Vagina (tissue), 2 donors: ENCODE measurements at regions not wholly inside any gene's neighbourhood (a gene's known extent, or its start where the extent isn't known, plus 50 kb on each side); places are given as distances from the start of the nearest gene placed in this dataset.

ENCODE experiments used
- DNase-seq, 2 donors: peaks; one replicate each; pipeline ENCODE4 v3.0.0-alpha.2; 2017; ENCODE audit errors: extremely low spot score in 2 of 2
- H3K27ac ChIP-seq: fragments of 200-600 bp; sonication (generic); one replicate; pipeline ENCODE4 v1.5.1; 2019
- H3K27me3 ChIP-seq: fragments of 200-600 bp; sonication (generic); one replicate; pipeline ENCODE4 v1.5.1; 2019
- H3K36me3 ChIP-seq, 2 donors: fragments of 200-600 bp; sonication (generic); one replicate each; pipeline ENCODE4 v1.5.1; 2017 to 2019
- H3K4me1 ChIP-seq: fragments of 200-600 bp; sonication (generic); one replicate; pipeline ENCODE4 v1.5.1; 2019
- H3K4me3 ChIP-seq, 2 donors: fragments of 200-600 bp; sonication (generic); 1 replicate in 1 of 2; 2 replicates in 1 of 2; pipeline ENCODE4 v1.5.1; 2016 to 2019
- H3K9me3 ChIP-seq: fragments of 200-600 bp; sonication (generic); one replicate; pipeline ENCODE4 v1.5.1; 2019
- CTCF ChIP-seq, 3 experiments: fragments of 450-650 bp in 2 of 3; fragments of 200-600 bp in 1 of 3; sonication (generic) in 1 of 3; IDR thresholded peaks; one replicate each; pipeline ENCODE4 v1.5.1; 2017 to 2019; ENCODE audit warnings: antibody characterized with exemption in 3 of 3, mild to moderate bottlenecking in 2 of 3, moderate library complexity in 2 of 3
- POLR2A ChIP-seq, 2 donors: fragments of 450-650 bp; IDR thresholded peaks; one replicate each; pipeline ENCODE4 v1.6.1; 2017; ENCODE audit warnings: antibody characterized with exemption in 2 of 2, mild to moderate bottlenecking in 2 of 2, moderate library complexity in 2 of 2
- POLR2AphosphoS5 ChIP-seq, 2 donors: sonication (generic); formaldehyde crosslinking; IDR thresholded peaks; one replicate each; pipeline ENCODE4 v1.9.0; 2017; ENCODE audit warnings: antibody characterized with exemption in 2 of 2, mild to moderate bottlenecking in 2 of 2, low read depth in 1 of 2; ENCODE audit not compliant: insufficient read depth in 1 of 2
- intact Hi-C: fragments of 100-400 bp; cut with DNase I; formaldehyde crosslinking; loops from one replicate; pipeline ENCODE4 v1.15.1; 2023

DNA sequence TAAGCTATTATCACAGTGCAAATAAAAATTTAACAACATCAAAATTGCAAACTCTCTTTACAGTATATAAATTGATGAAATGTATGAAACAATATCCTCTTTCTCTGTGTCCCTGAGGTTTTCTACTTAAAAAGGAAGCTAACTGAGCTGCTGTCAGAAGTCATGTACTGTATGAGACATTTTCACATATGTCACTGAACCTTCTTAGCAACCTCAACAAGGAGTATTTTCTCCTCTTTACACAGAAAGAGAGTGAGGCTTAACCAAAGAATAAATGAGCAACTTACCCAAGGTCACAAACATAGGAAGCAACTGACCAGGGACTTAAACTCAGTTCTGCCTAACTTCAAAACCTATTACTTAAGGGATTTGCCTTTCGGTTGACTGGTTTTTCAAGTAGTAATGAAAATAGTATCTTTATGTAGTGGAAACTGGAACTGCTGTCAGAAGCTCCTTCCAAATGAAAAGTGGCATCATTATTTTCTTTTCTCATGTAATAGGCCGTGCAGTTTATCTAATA is 288.9 kb downstream of the LRRIQ3 start:
- intact Hi-C loops = no loop called here
- Histone ChIP-seq H3K36me3 (no peaks in the 10 kb centered on the region), H3K4me1 (no peaks in the 10 kb centered on the region), H3K9me3 (no peaks in the 10 kb centered on the region), H3K27me3 (no peaks in the 10 kb centered on the region), H3K4me3 (no peak overlapping the region), H3K27ac (no peak overlapping the region)
- TF ChIP-seq POLR2AphosphoS5 (IDR thresholded peaks at IDR 0.05; ENCODE audit: insufficient read depth in 1 of 2, low read depth in 1 of 2) = no peak
- TF ChIP-seq POLR2A (IDR thresholded peaks at IDR 0.05) = no peak
- TF ChIP-seq CTCF (IDR thresholded peaks at IDR 0.05) = no peak
- no peak for DNase-seq

- Histone ChIP-seq H3K4me1 (no peaks in the 10 kb centered on the region), H3K36me3 (no peaks in the 10 kb centered on the region), H3K4me3 (no peak overlapping the region), H3K27me3 (no peaks in the 10 kb centered on the region), H3K27ac (no peak overlapping the region), H3K9me3 (no peaks in the 10 kb centered on the region)
- TF ChIP-seq POLR2AphosphoS5 (IDR thresholded peaks at IDR 0.05; ENCODE audit: insufficient read depth in 1 of 2, low read depth in 1 of 2) (no peak), POLR2A (IDR thresholded peaks at IDR 0.05) (no peak), CTCF (IDR thresholded peaks at IDR 0.05) (no peak)
- intact Hi-C loops = no loop called here
- DNase-seq = no peak
Measured at GRCh38 chr1:73907051-73907450, 290.9 kb downstream of the LRRIQ3 start.

- Histone ChIP-seq H3K4me3 (no peak overlapping the region), H3K27ac (no peak overlapping the region), H3K36me3 (no peaks in the 10 kb centered on the region), H3K27me3 (no peaks in the 10 kb centered on the region), H3K9me3 (no peaks in the 10 kb centered on the region), H3K4me1 (no peaks in the 10 kb centered on the region)
- DNase-seq = no peak
- intact Hi-C loops = no loop called here
- no peak for TF ChIP-seq CTCF (IDR thresholded peaks at IDR 0.05)
Measured at GRCh38 chr1:73903092-73903491, 294.9 kb downstream of the LRRIQ3 start.

DNA sequence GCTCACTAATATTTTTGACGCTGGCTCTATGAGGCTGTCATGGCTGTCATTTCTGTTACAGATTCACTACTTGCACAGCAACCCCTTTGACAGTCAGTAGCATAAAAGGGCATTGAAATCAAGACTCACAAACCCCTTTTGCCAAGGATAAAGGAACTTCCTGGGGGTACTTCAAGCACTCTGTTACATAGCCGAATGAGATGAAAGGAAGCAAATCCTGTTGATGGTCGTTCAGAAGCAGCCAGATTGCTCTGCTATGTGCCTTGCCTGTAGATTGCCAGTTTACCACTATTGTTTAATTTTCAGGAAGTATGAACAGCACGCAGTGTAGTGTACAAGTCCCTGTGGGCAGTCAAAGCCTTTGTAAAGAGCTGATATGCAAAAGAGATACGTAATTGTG is 296.2 kb downstream of the LRRIQ3 start:
- H3K36me3 ChIP-seq = no peaks in the 10 kb centered on the region
- H3K9me3 ChIP-seq = no peaks in the 10 kb centered on the region
- intact Hi-C loops = no loop called here
- no peak overlapping the region for H3K4me3 ChIP-seq
- TF ChIP-seq POLR2A (IDR thresholded peaks at IDR 0.05) (no peak), CTCF (IDR thresholded peaks at IDR 0.05) (no peak), POLR2AphosphoS5 (IDR thresholded peaks at IDR 0.05; ENCODE audit: insufficient read depth in 1 of 2, low read depth in 1 of 2) (no peak)
- no peak overlapping the region for H3K27ac ChIP-seq
- H3K27me3 ChIP-seq = no peaks in the 10 kb centered on the region
- no peak for DNase-seq
- H3K4me1 ChIP-seq = no peaks in the 10 kb centered on the region

DNA sequence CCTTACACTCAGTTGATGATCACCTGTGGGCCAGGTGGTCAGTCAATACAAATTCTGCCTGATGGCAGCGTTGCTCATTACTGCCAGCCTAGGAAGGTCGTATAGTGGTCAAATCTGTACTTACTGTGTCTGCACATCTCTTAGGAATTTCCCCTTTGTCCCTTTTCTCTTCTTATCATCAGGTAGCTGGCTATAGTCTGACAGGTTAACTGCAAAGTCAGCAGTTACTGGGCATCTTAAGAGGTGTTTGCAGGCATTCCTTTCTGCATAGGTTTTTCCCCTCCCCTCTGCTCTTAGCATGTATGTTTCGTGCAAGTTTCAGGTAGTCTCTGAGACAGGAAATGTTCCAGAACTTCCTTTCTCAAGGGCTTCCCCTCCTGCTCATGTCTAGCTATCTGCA is 298.7 kb downstream of the LRRIQ3 start:
- intact Hi-C loops = no loop called here

More for the DNA sequence above, 298.7 kb downstream of the LRRIQ3 start:
- Histone ChIP-seq H3K36me3 (no peaks in the 10 kb centered on the region), H3K27me3 (no peaks in the 10 kb centered on the region), H3K4me3 (no peak overlapping the region), H3K27ac (no peak overlapping the region), H3K9me3 (no peaks in the 10 kb centered on the region), H3K4me1 (no peaks in the 10 kb centered on the region)
- DNase-seq = no peak
- TF ChIP-seq CTCF (IDR thresholded peaks at IDR 0.05) = no peak
- TF ChIP-seq POLR2A (IDR thresholded peaks at IDR 0.05) = no peak
- no peak for TF ChIP-seq POLR2AphosphoS5 (IDR thresholded peaks at IDR 0.05; ENCODE audit: insufficient read depth in 1 of 2, low read depth in 1 of 2)
